MCF 10A (cell line): ENCODE measurements at regions not wholly inside any gene's neighbourhood (a gene's known extent, or its start where the extent isn't known, plus 50 kb on each side); places are given as distances from the start of the nearest gene placed in this dataset.

Experiments used
- BruUV-seq: library from RNA; stranded (reverse); fragments of 400-500 nt; replicated peaks from 2 replicates; lab custom pipeline; 2021; lab: Mats Ljungman, UMichigan
- CTCF ChIA-PET: fragments of 300-600 bp; sonication (Branson Sonifier 250); formaldehyde crosslinking; extraction: SDS; loops from one replicate; lab custom pipeline; 2021; ENCODE audit warnings: antibody characterized with exemption, inconsistent platforms; lab: Yijun Ruan, JAX
- POLR2A ChIA-PET: fragments of 300-600, 350-650 bp; sonication (Branson Sonifier 250); formaldehyde crosslinking; extraction: SDS; loops from one replicate; lab custom pipeline; 2020; ENCODE audit warnings: antibody characterized with exemption, inconsistent platforms; lab: Yijun Ruan, JAX
- DNase-seq: peaks from one replicate; pipeline ENCODE4 v3.0.0-alpha.2; 2018; ENCODE audit not compliant: unreplicated experiment
- H3K27ac Mint-ChIP-seq: one replicate; pipeline ENCODE4 v1.8.0; 2022; ENCODE audit warnings: mild to moderate bottlenecking, low read depth, mixed read lengths; ENCODE audit not compliant: unreplicated experiment
- H3K27me3 Mint-ChIP-seq: one replicate; pipeline ENCODE4 v1.8.0; 2022; ENCODE audit warnings: mixed read lengths; ENCODE audit not compliant: insufficient read depth, unreplicated experiment
- H3K36me3 Mint-ChIP-seq: one replicate; pipeline ENCODE4 v1.8.0; 2022; ENCODE audit warnings: mild to moderate bottlenecking, moderate library complexity, mixed read lengths; ENCODE audit not compliant: insufficient read depth, unreplicated experiment
- H3K4me1 Mint-ChIP-seq: one replicate; pipeline ENCODE4 v1.8.0; 2022; ENCODE audit warnings: mixed read lengths; ENCODE audit not compliant: insufficient read depth, unreplicated experiment
- H3K4me3 Mint-ChIP-seq: one replicate; pipeline ENCODE4 v1.8.0; 2022; ENCODE audit warnings: mild to moderate bottlenecking, moderate library complexity, mixed read lengths; ENCODE audit not compliant: unreplicated experiment
- H3K9me3 Mint-ChIP-seq: one replicate; pipeline ENCODE4 v1.8.0; 2022; ENCODE audit warnings: mixed read lengths; ENCODE audit not compliant: unreplicated experiment
- CTCF ChIP-seq: fragments of 200-600 bp; IDR thresholded peaks from one replicate; pipeline ENCODE4 v1.8.0; 2022; ENCODE audit warnings: antibody characterized with exemption, mild to moderate bottlenecking; ENCODE audit not compliant: unreplicated experiment
- intact Hi-C: fragments of 100-400 bp; cut with micrococcal nuclease; formaldehyde crosslinking; loops from 2 replicates; pipeline ENCODE4 v1.14.1; 2022

GRCh38 chr5:35370871-35371270 is 140.6 kb upstream of the PRLR start:
- no TSS peak for BruUV-seq

GRCh38 chr5:35369965-35370790 is 139.9 kb upstream of the PRLR start:
- no peak overlapping the region for H3K27ac Mint-ChIP-seq
- TF ChIP-seq CTCF: no peak
- no peaks in the 10 kb centered on the region for H3K27me3 Mint-ChIP-seq
- CTCF ChIA-PET: interaction anchor here (0.6 to 1.4 kb wide), 3 partner anchors 67 to 281 kb away, joined by 3 read pairs; no protein-coding TSS in a partner anchor
- H3K4me1 Mint-ChIP-seq: no peaks in the 10 kb centered on the region
- intact Hi-C loops: no loop called here
- no peaks in the 10 kb centered on the region for H3K9me3 Mint-ChIP-seq
- no peaks in the 10 kb centered on the region for H3K36me3 Mint-ChIP-seq
- no peak for DNase-seq
- POLR2A ChIA-PET: no interaction called here
- H3K4me3 Mint-ChIP-seq: no peak overlapping the region
- no TSS peak for BruUV-seq

More at GRCh38 chr5:35370871-35371270, 140.6 kb upstream of the PRLR start:
- intact Hi-C loops: no loop called here
- ChIA-PET POLR2A (no interaction called here), CTCF (interaction anchor here (0.6 kb wide), 1 partner anchor 235 kb away, joined by 3 read pairs; no protein-coding TSS in a partner anchor)
- no peaks in the 10 kb centered on the region for H3K36me3 Mint-ChIP-seq
- H3K27ac Mint-ChIP-seq: no peak overlapping the region
- no peak for TF ChIP-seq CTCF
- H3K4me3 Mint-ChIP-seq: no peak overlapping the region
- no peaks in the 10 kb centered on the region for H3K4me1 Mint-ChIP-seq
- H3K9me3 Mint-ChIP-seq: no peaks in the 10 kb centered on the region
- H3K27me3 Mint-ChIP-seq: no peaks in the 10 kb centered on the region
- DNase-seq: no peak

GRCh38 chr5:35367526-35367925 is 137.2 kb upstream of the PRLR start:
- Mint-ChIP-seq H3K4me3 (no peak overlapping the region), H3K4me1 (peaks cover 7% of the 10 kb centered on the region), H3K36me3 (no peaks in the 10 kb centered on the region), H3K27me3 (no peaks in the 10 kb centered on the region), H3K27ac (no peak overlapping the region), H3K9me3 (no peaks in the 10 kb centered on the region)
- POLR2A ChIA-PET: no interaction called here
- intact Hi-C loops: no loop called here
- DNase-seq: no peak
- BruUV-seq: no TSS peak
- CTCF ChIA-PET: no interaction called here
- no peak for TF ChIP-seq CTCF

GRCh38 chr5:35365758-35366157 is 135.5 kb upstream of the PRLR start:
- POLR2A ChIA-PET: no interaction called here
- H3K4me1 Mint-ChIP-seq: peaks cover 7% of the 10 kb centered on the region

More at GRCh38 chr5:35365758-35366157, 135.5 kb upstream of the PRLR start:
- no peak for DNase-seq
- Mint-ChIP-seq H3K4me3 (no peak overlapping the region), H3K36me3 (no peaks in the 10 kb centered on the region), H3K27ac (no peak overlapping the region), H3K9me3 (no peaks in the 10 kb centered on the region), H3K27me3 (no peaks in the 10 kb centered on the region)
- BruUV-seq: no TSS peak
- CTCF ChIA-PET: interaction anchor here (0.5 to 0.7 kb wide), 3 partner anchors 8 to 559 kb away, joined by 3 to 4 read pairs (median 3); no protein-coding TSS in a partner anchor
- TF ChIP-seq CTCF: no peak
- intact Hi-C loops: no loop called here
